ENCODE measurements at regions not wholly inside any gene's neighbourhood (a gene's known extent, or its start where the extent isn't known, plus 50 kb on each side); places are given as distances from the start of the nearest gene placed in this dataset.

- TF ChIP-seq CTCF (conservative IDR thresholded peaks at IDR 0.05; ENCODE audit: low read depth, low read length) (no peak), EZH2 (IDR thresholded peaks at IDR 0.05; ENCODE audit: borderline replicate concordance, low read depth, low read length, poor library complexity, severe bottlenecking) (no peak)
These were observed 117.2 kb downstream of the LCA5 start for GRCh38 chr6:79420054-79420453.

Data from A673 (cell line).